ENCODE measurements at regions not wholly inside any gene's neighbourhood (a gene's known extent, or its start where the extent isn't known, plus 50 kb on each side); places are given as distances from the start of the nearest gene placed in this dataset.

- peaks cover 2% of the 10 kb centered on the region for H3K36me3 Mint-ChIP-seq (ENCODE audit: insufficient read depth)
- no peaks in the 10 kb centered on the region for H3K9me3 Mint-ChIP-seq
- H3K4me1 Mint-ChIP-seq: no peaks in the 10 kb centered on the region
- ATAC-seq (replicated peaks; ENCODE audit: extremely low read depth, poor library complexity, severe bottlenecking) (no peak), DNase-seq (ENCODE audit: low spot score in 2 of 2) (no peak)
- H3K27ac Mint-ChIP-seq (ENCODE audit: low read depth): no peak overlapping the region
- H3K27me3 Mint-ChIP-seq: no peaks in the 10 kb centered on the region
- no peak overlapping the region for H3K4me3 Mint-ChIP-seq
These were observed 80.7 kb upstream of the ATP10A start for GRCh38 chr15:25943831-25944230.

GRCh38 chr15:25939122-25939521, 76.0 kb upstream of the ATP10A start:
- H3K4me1 Mint-ChIP-seq: no peaks in the 10 kb centered on the region
- DNase-seq (ENCODE audit: low spot score in 2 of 2) (no peak), ATAC-seq (replicated peaks; ENCODE audit: extremely low read depth, poor library complexity, severe bottlenecking) (no peak)
- no peak overlapping the region for H3K4me3 Mint-ChIP-seq
- H3K36me3 Mint-ChIP-seq (ENCODE audit: insufficient read depth): peaks cover 2% of the 10 kb centered on the region
- H3K27me3 Mint-ChIP-seq: no peaks in the 10 kb centered on the region
- H3K9me3 Mint-ChIP-seq: no peaks in the 10 kb centered on the region
- no peak overlapping the region for H3K27ac Mint-ChIP-seq (ENCODE audit: low read depth)

GRCh38 chr15:25937796-25938195, 74.7 kb upstream of the ATP10A start:
- no peak overlapping the region for H3K27ac Mint-ChIP-seq (ENCODE audit: low read depth)
- H3K9me3 Mint-ChIP-seq: no peaks in the 10 kb centered on the region
- DNase-seq (ENCODE audit: low spot score in 2 of 2) (no peak), ATAC-seq (replicated peaks; ENCODE audit: extremely low read depth, poor library complexity, severe bottlenecking) (no peak)
- H3K4me3 Mint-ChIP-seq: no peak overlapping the region
- peaks cover 2% of the 10 kb centered on the region for H3K36me3 Mint-ChIP-seq (ENCODE audit: insufficient read depth)
- peaks cover 9% of the 10 kb centered on the region for H3K27me3 Mint-ChIP-seq
- H3K4me1 Mint-ChIP-seq: peaks cover 6% of the 10 kb centered on the region

GRCh38 chr15:25936004-25936403, 72.9 kb upstream of the ATP10A start:
- H3K36me3 Mint-ChIP-seq (ENCODE audit: insufficient read depth): peaks cover 2% of the 10 kb centered on the region
- no peaks in the 10 kb centered on the region for H3K9me3 Mint-ChIP-seq
- ATAC-seq (replicated peaks; ENCODE audit: extremely low read depth, poor library complexity, severe bottlenecking) (no peak), DNase-seq (ENCODE audit: low spot score in 2 of 2) (no peak)
- H3K27ac Mint-ChIP-seq (ENCODE audit: low read depth): no peak overlapping the region
- H3K4me3 Mint-ChIP-seq: no peak overlapping the region
- peaks cover 9% of the 10 kb centered on the region for H3K27me3 Mint-ChIP-seq
- H3K4me1 Mint-ChIP-seq: peaks cover 6% of the 10 kb centered on the region

GRCh38 chr15:25933456-25934158, 70.5 kb upstream of the ATP10A start:
- Mint-ChIP-seq H3K27ac (ENCODE audit: low read depth) (no peak overlapping the region), H3K27me3 (peaks cover 9% of the 10 kb centered on the region), H3K4me3 (peak overlapping the region; percentile 64), H3K36me3 (ENCODE audit: insufficient read depth) (no peaks in the 10 kb centered on the region), H3K9me3 (peaks cover 9% of the 10 kb centered on the region), H3K4me1 (peaks cover 6% of the 10 kb centered on the region)
- ATAC-seq (replicated peaks; ENCODE audit: extremely low read depth, poor library complexity, severe bottlenecking) (peak; percentile 65), DNase-seq (ENCODE audit: low spot score in 2 of 2) (peak in 1 of 2 donors; percentile 28)

- H3K27ac Mint-ChIP-seq (ENCODE audit: low read depth): no peak overlapping the region
- no peak for DNase-seq (ENCODE audit: low spot score in 2 of 2)
These were observed 69.6 kb upstream of the ATP10A start for GRCh38 chr15:25932696-25933095.

GRCh38 chr15:25931851-25932250, 68.7 kb upstream of the ATP10A start:
- no peak for DNase-seq (ENCODE audit: low spot score in 2 of 2)
- H3K4me1 Mint-ChIP-seq: peaks cover 6% of the 10 kb centered on the region

More at GRCh38 chr15:25932696-25933095, 69.6 kb upstream of the ATP10A start:
- ATAC-seq (replicated peaks; ENCODE audit: extremely low read depth, poor library complexity, severe bottlenecking): no peak
- Mint-ChIP-seq H3K9me3 (peaks cover 9% of the 10 kb centered on the region), H3K4me1 (peaks cover 6% of the 10 kb centered on the region), H3K27me3 (peaks cover 9% of the 10 kb centered on the region), H3K36me3 (ENCODE audit: insufficient read depth) (no peaks in the 10 kb centered on the region), H3K4me3 (no peak overlapping the region)

GRCh38 chr15:25930931-25931330, 67.8 kb upstream of the ATP10A start:
- no peak for DNase-seq (ENCODE audit: low spot score in 2 of 2)
- H3K4me1 Mint-ChIP-seq: peaks cover 6% of the 10 kb centered on the region
- H3K27me3 Mint-ChIP-seq: peaks cover 9% of the 10 kb centered on the region
- no peak overlapping the region for H3K27ac Mint-ChIP-seq (ENCODE audit: low read depth)
- no peaks in the 10 kb centered on the region for H3K36me3 Mint-ChIP-seq (ENCODE audit: insufficient read depth)
- peaks cover 9% of the 10 kb centered on the region for H3K9me3 Mint-ChIP-seq
- H3K4me3 Mint-ChIP-seq: no peak overlapping the region
- ATAC-seq (replicated peaks; ENCODE audit: extremely low read depth, poor library complexity, severe bottlenecking): no peak

More at GRCh38 chr15:25931851-25932250, 68.7 kb upstream of the ATP10A start:
- H3K36me3 Mint-ChIP-seq (ENCODE audit: insufficient read depth): no peaks in the 10 kb centered on the region
- no peak overlapping the region for H3K27ac Mint-ChIP-seq (ENCODE audit: low read depth)
- no peak for ATAC-seq (replicated peaks; ENCODE audit: extremely low read depth, poor library complexity, severe bottlenecking)
- H3K4me3 Mint-ChIP-seq: no peak overlapping the region
- peaks cover 9% of the 10 kb centered on the region for H3K27me3 Mint-ChIP-seq
- H3K9me3 Mint-ChIP-seq: peaks cover 9% of the 10 kb centered on the region

Data from central memory CD8-positive, alpha-beta T cell (primary cell).